ENCODE measurements at regions not wholly inside any gene's neighbourhood (a gene's known extent, or its start where the extent isn't known, plus 50 kb on each side); places are given as distances from the start of the nearest gene placed in this dataset.
"Not testable (repeated sequence)": the region's sequence is repeated elsewhere in the genome, so short reads cannot be mapped to it uniquely, and the experiment has no call there.

DNA sequence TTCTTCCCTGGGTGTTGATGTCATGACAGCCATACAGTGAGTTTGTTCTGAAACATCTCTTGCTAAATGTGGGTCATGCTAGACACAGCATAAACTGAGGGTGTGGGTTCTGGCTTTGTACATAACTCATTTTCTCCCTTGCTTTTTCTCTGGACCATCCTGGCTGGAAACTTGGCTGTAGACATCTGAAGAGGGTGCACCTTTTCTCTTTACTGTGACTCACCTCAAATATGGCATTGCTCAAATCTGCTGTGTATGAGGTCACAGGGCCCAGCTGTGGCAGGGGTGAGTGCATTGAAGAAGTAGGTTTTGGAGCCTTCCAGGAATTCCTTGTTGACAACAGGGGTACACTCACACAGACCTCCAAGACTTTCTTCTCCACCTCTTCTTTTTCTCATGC is 465.5 kb upstream of the AMELY start:
- no peak overlapping the region for H3K4me3 ChIP-seq
- H3K36me3 ChIP-seq: peaks cover 0 to 46% of the 10 kb centered on the region in 2 donors
- H3K9me3 ChIP-seq: no peaks in the 10 kb centered on the region
- H3K4me1 ChIP-seq: no peaks in the 10 kb centered on the region
- no peaks in the 10 kb centered on the region for H3K27me3 ChIP-seq
- H3K27ac ChIP-seq: no peak overlapping the region
- ATAC-seq: no peak
- TF ChIP-seq, protein P1, sequence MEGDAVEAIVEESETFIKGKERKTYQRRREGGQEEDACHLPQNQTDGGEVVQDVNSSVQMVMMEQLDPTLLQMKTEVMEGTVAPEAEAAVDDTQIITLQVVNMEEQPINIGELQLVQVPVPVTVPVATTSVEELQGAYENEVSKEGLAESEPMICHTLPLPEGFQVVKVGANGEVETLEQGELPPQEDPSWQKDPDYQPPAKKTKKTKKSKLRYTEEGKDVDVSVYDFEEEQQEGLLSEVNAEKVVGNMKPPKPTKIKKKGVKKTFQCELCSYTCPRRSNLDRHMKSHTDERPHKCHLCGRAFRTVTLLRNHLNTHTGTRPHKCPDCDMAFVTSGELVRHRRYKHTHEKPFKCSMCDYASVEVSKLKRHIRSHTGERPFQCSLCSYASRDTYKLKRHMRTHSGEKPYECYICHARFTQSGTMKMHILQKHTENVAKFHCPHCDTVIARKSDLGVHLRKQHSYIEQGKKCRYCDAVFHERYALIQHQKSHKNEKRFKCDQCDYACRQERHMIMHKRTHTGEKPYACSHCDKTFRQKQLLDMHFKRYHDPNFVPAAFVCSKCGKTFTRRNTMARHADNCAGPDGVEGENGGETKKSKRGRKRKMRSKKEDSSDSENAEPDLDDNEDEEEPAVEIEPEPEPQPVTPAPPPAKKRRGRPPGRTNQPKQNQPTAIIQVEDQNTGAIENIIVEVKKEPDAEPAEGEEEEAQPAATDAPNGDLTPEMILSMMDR (IDR thresholded peaks at IDR 0.05): no peak
- no peak for TF ChIP-seq EP300 (IDR thresholded peaks at IDR 0.05)
- no peak for TF ChIP-seq POLR2AphosphoS5 (IDR thresholded peaks at IDR 0.05)
- no peak for TF ChIP-seq POLR2A (IDR thresholded peaks at IDR 0.05)

DNA sequence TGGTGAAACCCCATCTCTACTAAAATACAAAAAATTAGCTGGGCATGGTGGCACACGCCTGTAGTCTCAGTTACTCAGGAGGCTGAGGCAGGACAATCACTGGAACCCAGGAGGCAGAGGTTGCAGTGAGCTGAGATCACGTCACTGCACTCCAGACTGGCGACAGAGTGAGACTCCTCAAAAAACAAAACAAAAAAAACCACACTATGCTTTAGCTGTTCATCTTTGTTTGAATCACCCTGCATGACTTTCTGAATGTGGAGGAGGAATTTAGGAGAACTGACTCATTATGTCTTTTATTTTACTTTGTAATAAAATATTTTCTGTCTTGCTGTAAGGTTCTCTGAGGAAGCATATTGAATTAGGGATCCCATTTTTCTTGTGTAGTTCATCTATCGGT is 462.9 kb upstream of the AMELY start:
- WGBS, 2 donors (ENCODE audit: low coverage in 1 of 2): 100% methylated on average over 2 of the region's 4 CpGs; no CpG with 5 or more reads in 1 of the 2 donors
- H3K4me1 ChIP-seq, H3K27ac ChIP-seq, H3K4me3 ChIP-seq, ATAC-seq, H3K27me3 ChIP-seq, H3K9me3 ChIP-seq: not testable (repeated sequence)
- peaks cover 0 to 67% of the 10 kb centered on the region in 2 donors for H3K36me3 ChIP-seq

DNA sequence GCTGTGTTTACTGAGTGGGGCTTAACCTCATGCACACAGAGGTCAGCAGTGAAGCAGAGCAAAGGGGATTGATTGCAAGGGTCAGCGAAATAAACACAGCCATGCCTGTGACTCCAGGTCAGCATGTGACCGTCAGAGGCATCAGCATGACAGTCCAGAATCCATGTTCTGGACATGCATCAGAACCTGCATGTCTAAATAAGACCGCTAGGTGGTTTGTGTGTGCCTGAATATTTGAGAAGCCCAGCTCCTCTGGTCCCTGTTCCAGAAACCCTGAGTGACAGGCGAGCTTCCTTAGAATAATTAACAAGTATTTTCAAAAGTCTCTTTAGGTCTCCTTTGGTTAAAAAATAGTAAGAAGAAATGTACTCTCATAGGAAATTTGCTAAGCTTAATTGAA is 460.4 kb upstream of the AMELY start:
- not testable (repeated sequence) for H3K9me3 ChIP-seq, H3K27ac ChIP-seq, H3K4me1 ChIP-seq, H3K27me3 ChIP-seq, H3K4me3 ChIP-seq, ATAC-seq
- peaks cover 0 to 68% of the 10 kb centered on the region in 2 donors for H3K36me3 ChIP-seq
- WGBS, 2 donors (ENCODE audit: low coverage in 1 of 2): no CpG with 5 or more reads among the region's 4 CpGs

DNA sequence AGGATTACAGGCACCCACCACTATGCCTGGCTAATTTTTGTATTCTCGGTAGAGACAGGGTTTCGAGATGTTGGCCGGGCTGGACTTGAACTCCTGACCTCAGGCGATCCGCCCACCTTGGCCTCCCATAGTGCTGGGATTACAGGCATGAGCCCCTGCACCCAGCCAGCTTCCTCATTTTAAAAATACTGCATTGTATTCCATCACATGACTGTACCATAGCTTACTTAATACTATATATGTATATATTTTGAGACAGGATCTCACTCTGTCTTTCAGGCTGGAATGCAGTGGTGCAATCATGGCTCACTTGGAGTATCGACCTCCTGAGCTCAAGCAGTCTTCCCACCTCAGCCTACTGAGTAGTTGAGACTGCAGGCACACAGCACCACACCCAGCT is 459.5 kb upstream of the AMELY start:
- H3K4me1 ChIP-seq, H3K4me3 ChIP-seq, ATAC-seq, H3K27me3 ChIP-seq, H3K9me3 ChIP-seq, H3K27ac ChIP-seq: not testable (repeated sequence)
- 84% methylated on average over 5 of the region's 6 CpGs; no CpG with 5 or more reads in 1 of the 2 donors for WGBS, 2 donors (ENCODE audit: low coverage in 1 of 2)
- H3K36me3 ChIP-seq: peaks cover 0 to 59% of the 10 kb centered on the region in 2 donors

DNA sequence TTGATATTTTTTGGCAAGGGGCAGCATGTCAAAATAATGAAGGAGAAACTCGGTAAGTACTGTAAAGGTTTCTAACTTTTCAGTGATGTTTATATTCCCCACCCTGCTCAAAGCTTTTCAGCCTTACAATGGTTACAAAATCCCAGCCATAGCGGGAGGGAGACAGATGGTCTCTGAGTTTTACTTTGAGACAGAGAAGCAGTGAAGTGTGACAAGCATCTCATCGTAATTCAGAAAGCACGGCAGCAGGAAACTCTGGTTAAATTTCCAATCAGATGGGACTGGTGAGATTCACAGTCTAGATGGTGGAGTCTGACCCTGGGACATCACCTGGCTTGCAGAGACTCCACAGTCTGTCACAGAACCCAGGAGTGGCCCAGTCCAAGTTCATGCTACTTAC is 448.0 kb upstream of the AMELY start:
- ATAC-seq: no peak
- no peak for TF ChIP-seq EP300 (IDR thresholded peaks at IDR 0.05)
- TF ChIP-seq, protein P1 (IDR thresholded peaks at IDR 0.05): no peak
- TF ChIP-seq POLR2A (IDR thresholded peaks at IDR 0.05): no peak
- no peak for TF ChIP-seq POLR2AphosphoS5 (IDR thresholded peaks at IDR 0.05)
- Histone ChIP-seq H3K27me3 (no peaks in the 10 kb centered on the region), H3K27ac (no peak overlapping the region), H3K4me3 (no peak overlapping the region), H3K4me1 (no peaks in the 10 kb centered on the region), H3K36me3 (peaks cover 0 to 9% of the 10 kb centered on the region in 2 donors), H3K9me3 (no peaks in the 10 kb centered on the region)
- 61% methylated on average over 3 of the region's 4 CpGs; no CpG with 5 or more reads in 1 of the 2 donors for WGBS, 2 donors (ENCODE audit: low coverage in 1 of 2)

DNA sequence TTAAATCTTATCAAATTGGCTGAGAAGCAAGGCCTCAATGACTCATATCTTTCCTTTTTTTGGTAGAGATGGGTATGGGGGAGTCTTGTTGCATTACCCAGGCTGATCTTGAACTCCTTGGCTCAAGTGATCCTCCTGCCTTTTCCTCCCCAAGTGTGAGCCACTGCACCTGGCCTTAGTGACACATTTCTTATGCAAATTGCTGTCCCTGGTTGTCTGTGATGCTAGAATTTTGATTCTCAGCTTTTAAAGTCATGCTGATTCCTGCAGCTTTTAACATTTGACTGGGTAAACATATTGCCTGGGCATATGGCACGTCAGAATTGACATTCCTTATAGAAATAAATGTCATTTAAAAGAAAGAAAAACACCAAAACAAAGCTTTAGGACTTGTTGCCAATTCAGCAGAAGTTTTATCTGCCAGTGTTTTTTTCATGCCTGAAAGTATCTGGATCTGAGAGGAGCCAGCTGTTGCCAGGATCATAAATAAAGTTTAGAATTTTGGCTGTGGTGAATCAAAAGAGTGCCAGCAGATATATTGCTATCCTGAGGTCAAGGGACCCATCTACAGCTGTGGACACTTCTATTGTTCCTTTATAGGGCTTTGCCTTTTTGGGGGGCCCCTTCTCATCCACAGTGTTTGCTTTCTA is 446.7 kb upstream of the AMELY start:
- no peaks in the 10 kb centered on the region for H3K4me1 ChIP-seq
- H3K4me3 ChIP-seq: no peak overlapping the region
- ATAC-seq: no peak
- H3K9me3 ChIP-seq: no peaks in the 10 kb centered on the region
- WGBS, 2 donors (ENCODE audit: low coverage in 1 of 2): no CpG with 5 or more reads among the region's 1 CpG
- H3K27ac ChIP-seq: no peak overlapping the region
- H3K27me3 ChIP-seq: no peaks in the 10 kb centered on the region
- peaks cover 0 to 9% of the 10 kb centered on the region in 2 donors for H3K36me3 ChIP-seq
- TF ChIP-seq POLR2A (IDR thresholded peaks at IDR 0.05) (no peak), POLR2AphosphoS5 (IDR thresholded peaks at IDR 0.05) (no peak), EP300 (IDR thresholded peaks at IDR 0.05) (no peak)
- TF ChIP-seq, protein P1 (IDR thresholded peaks at IDR 0.05): no peak

DNA sequence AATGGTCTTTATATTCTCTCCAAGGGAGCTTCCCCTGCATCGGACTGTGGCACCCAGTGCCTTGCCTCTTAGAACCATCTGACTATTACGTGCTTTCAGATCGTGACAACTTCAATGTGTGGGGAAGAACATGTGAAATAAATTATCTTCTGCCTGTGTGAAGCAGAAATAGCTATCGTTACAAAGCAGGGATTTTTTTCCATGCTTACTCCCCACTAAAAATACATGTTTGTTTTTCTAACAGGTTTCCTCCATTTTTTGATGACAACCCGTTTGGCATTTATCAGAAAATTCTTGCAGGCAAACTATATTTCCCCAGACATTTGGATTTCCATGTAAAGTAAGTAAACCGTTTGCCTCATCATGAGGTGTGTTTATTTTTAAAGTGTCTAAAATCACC is 444.3 kb upstream of the AMELY start:
- not testable (repeated sequence) for ATAC-seq, H3K27ac ChIP-seq, H3K27me3 ChIP-seq, H3K4me3 ChIP-seq, H3K36me3 ChIP-seq, H3K9me3 ChIP-seq, H3K4me1 ChIP-seq
- whole genome bisulfite sequencing, 2 donors (ENCODE audit: low coverage in 1 of 2): 76% methylated on average over 6 of the region's 6 CpGs; no CpG with 5 or more reads in 1 of the 2 donors
